ENCODE measurements at regions not wholly inside any gene's neighbourhood (a gene's known extent, or its start where the extent isn't known, plus 50 kb on each side); places are given as distances from the start of the nearest gene placed in this dataset.

DNA sequence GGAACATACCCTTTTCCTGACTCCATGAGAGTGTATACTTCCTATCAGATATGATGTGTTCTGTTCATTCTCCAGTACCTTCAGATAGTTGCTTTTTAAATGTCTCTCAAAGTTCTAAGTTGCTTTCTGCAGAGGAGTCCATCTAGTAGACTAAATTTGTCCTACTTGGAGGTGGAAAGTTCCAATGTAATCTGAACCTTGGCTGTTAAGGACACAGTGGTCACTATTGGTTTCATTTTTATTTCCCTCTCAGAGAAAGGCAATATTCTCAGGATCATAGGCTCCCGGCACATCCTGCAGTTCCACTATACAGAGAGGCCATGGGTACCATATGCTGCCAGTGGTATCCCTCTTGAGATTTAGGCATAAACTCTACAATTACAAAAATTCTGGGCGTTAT is 634.6 kb downstream of the LRRC70 start:
- no peak for TF ChIP-seq ZNF396 (CRISPR knock-in tag; IDR thresholded peaks at IDR 0.05; ENCODE audit: borderline replicate concordance)
- TF ChIP-seq SOX15 (CRISPR knock-in tag; IDR thresholded peaks at IDR 0.05): no peak
- TF ChIP-seq, protein P1, sequence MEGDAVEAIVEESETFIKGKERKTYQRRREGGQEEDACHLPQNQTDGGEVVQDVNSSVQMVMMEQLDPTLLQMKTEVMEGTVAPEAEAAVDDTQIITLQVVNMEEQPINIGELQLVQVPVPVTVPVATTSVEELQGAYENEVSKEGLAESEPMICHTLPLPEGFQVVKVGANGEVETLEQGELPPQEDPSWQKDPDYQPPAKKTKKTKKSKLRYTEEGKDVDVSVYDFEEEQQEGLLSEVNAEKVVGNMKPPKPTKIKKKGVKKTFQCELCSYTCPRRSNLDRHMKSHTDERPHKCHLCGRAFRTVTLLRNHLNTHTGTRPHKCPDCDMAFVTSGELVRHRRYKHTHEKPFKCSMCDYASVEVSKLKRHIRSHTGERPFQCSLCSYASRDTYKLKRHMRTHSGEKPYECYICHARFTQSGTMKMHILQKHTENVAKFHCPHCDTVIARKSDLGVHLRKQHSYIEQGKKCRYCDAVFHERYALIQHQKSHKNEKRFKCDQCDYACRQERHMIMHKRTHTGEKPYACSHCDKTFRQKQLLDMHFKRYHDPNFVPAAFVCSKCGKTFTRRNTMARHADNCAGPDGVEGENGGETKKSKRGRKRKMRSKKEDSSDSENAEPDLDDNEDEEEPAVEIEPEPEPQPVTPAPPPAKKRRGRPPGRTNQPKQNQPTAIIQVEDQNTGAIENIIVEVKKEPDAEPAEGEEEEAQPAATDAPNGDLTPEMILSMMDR (IDR thresholded peaks at IDR 0.05): no peak
- TF ChIP-seq, protein P2, sequence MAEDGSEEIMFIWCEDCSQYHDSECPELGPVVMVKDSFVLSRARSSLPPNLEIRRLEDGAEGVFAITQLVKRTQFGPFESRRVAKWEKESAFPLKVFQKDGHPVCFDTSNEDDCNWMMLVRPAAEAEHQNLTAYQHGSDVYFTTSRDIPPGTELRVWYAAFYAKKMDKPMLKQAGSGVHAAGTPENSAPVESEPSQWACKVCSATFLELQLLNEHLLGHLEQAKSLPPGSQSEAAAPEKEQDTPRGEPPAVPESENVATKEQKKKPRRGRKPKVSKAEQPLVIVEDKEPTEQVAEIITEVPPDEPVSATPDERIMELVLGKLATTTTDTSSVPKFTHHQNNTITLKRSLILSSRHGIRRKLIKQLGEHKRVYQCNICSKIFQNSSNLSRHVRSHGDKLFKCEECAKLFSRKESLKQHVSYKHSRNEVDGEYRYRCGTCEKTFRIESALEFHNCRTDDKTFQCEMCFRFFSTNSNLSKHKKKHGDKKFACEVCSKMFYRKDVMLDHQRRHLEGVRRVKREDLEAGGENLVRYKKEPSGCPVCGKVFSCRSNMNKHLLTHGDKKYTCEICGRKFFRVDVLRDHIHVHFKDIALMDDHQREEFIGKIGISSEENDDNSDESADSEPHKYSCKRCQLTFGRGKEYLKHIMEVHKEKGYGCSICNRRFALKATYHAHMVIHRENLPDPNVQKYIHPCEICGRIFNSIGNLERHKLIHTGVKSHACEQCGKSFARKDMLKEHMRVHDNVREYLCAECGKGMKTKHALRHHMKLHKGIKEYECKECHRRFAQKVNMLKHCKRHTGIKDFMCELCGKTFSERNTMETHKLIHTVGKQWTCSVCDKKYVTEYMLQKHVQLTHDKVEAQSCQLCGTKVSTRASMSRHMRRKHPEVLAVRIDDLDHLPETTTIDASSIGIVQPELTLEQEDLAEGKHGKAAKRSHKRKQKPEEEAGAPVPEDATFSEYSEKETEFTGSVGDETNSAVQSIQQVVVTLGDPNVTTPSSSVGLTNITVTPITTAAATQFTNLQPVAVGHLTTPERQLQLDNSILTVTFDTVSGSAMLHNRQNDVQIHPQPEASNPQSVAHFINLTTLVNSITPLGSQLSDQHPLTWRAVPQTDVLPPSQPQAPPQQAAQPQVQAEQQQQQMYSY (CRISPR knock-in tag; IDR thresholded peaks at IDR 0.05): no peak
- no peak for TF ChIP-seq MXD4 (CRISPR knock-in tag; IDR thresholded peaks at IDR 0.05; ENCODE audit: borderline replicate concordance)
- TF ChIP-seq NFE2L1 (CRISPR knock-in tag; IDR thresholded peaks at IDR 0.05): no peak
- TF ChIP-seq, protein P3, sequence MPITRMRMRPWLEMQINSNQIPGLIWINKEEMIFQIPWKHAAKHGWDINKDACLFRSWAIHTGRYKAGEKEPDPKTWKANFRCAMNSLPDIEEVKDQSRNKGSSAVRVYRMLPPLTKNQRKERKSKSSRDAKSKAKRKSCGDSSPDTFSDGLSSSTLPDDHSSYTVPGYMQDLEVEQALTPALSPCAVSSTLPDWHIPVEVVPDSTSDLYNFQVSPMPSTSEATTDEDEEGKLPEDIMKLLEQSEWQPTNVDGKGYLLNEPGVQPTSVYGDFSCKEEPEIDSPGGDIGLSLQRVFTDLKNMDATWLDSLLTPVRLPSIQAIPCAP (CRISPR knock-in tag; IDR thresholded peaks at IDR 0.05): no peak
- TF ChIP-seq SP1 (CRISPR knock-in tag; conservative IDR thresholded peaks at IDR 0.05): no peak
- TF ChIP-seq ZNF263 (CRISPR knock-in tag; IDR thresholded peaks at IDR 0.05; ENCODE audit: low read depth): no peak
- TF ChIP-seq, protein P4, sequence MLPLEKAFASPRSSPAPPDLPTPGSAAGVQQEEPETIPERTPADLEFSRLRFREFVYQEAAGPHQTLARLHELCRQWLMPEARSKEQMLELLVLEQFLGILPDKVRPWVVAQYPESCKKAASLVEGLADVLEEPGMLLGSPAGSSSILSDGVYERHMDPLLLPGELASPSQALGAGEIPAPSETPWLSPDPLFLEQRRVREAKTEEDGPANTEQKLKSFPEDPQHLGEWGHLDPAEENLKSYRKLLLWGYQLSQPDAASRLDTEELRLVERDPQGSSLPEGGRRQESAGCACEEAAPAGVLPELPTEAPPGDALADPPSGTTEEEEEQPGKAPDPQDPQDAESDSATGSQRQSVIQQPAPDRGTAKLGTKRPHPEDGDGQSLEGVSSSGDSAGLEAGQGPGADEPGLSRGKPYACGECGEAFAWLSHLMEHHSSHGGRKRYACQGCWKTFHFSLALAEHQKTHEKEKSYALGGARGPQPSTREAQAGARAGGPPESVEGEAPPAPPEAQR (CRISPR knock-in tag; IDR thresholded peaks at IDR 0.05): no peak
- TF ChIP-seq TEAD1 (CRISPR knock-in tag; IDR thresholded peaks at IDR 0.05): no peak
- TF ChIP-seq OVOL2 (CRISPR knock-in tag; IDR thresholded peaks at IDR 0.05; ENCODE audit: borderline replicate concordance): no peak
- TF ChIP-seq JUN (CRISPR knock-in tag; IDR thresholded peaks at IDR 0.05): no peak
- no peaks in the 10 kb centered on the region for H3K27me3 Mint-ChIP-seq (ENCODE audit: low read depth)
- POLR2A ChIA-PET: no interaction called here
- H3K36me3 Mint-ChIP-seq: no peaks in the 10 kb centered on the region
- ATAC-seq (no peak), DNase-seq (ENCODE audit: low spot score) (no peak)
- CTCF ChIA-PET: no interaction called here
- no peak overlapping the region for H3K4me3 Mint-ChIP-seq
- H3K4me1 Mint-ChIP-seq: peaks cover 18% of the 10 kb centered on the region
- H3K9me3 Mint-ChIP-seq: no peaks in the 10 kb centered on the region
- H3K27ac Mint-ChIP-seq: no peak overlapping the region

DNA sequence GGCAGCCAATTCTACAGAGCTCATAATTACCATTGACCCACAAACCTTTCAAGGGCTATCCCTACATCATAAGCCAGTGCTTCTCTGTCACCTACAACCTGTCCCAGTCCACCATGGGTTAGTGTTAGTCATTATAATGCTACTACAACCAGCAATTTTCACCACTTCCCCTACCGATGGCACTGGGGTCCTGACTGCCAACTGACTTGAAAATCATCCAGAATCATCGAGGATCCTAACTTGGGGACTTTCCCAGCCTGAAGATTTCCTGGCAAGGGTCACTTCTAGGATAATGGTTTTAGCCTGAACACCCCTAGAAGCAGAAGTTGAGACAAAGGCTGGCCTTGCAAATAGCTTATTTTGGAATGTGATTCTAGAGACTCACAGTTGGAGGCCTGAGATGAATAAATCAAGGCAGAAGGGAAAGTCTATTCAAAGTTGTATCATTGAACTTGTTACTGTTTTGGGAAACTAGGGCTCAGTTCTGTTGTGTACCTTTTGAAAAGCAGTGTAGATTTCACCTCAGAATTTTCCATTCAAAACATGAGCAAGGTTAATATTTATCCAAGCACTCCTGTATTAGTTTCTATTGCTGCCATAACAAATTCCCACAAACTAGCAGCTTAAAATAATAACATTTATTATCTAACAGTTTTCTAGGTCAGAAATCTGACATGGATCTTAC is 633.0 kb downstream of the LRRC70 start:
- POLR2A ChIA-PET: no interaction called here
- H3K36me3 Mint-ChIP-seq: no peaks in the 10 kb centered on the region
- DNase-seq (ENCODE audit: low spot score) (no peak), ATAC-seq (peak; percentile 26; the same call in 1 of the 2 replicates)
- H3K27me3 Mint-ChIP-seq (ENCODE audit: low read depth): no peaks in the 10 kb centered on the region
- peak overlapping the region; percentile 22 for H3K27ac Mint-ChIP-seq
- CTCF ChIA-PET: interaction anchor here (0.5 kb wide), 1 partner anchor 768 kb away, joined by 4 read pairs; no protein-coding TSS in a partner anchor
- H3K4me1 Mint-ChIP-seq: peaks cover 20% of the 10 kb centered on the region
- no peaks in the 10 kb centered on the region for H3K9me3 Mint-ChIP-seq
- H3K4me3 Mint-ChIP-seq: no peak overlapping the region
- TF ChIP-seq ZNF416 (CRISPR knock-in tag; IDR thresholded peaks at IDR 0.05) (no peak), NFYB (CRISPR knock-in tag; conservative IDR thresholded peaks at IDR 0.05; ENCODE audit: low read depth) (no peak), GRHL2 (CRISPR knock-in tag; IDR thresholded peaks at IDR 0.05; ENCODE audit: insufficient replicate concordance, severe bottlenecking) (no peak)
- TF ChIP-seq, protein P5, sequence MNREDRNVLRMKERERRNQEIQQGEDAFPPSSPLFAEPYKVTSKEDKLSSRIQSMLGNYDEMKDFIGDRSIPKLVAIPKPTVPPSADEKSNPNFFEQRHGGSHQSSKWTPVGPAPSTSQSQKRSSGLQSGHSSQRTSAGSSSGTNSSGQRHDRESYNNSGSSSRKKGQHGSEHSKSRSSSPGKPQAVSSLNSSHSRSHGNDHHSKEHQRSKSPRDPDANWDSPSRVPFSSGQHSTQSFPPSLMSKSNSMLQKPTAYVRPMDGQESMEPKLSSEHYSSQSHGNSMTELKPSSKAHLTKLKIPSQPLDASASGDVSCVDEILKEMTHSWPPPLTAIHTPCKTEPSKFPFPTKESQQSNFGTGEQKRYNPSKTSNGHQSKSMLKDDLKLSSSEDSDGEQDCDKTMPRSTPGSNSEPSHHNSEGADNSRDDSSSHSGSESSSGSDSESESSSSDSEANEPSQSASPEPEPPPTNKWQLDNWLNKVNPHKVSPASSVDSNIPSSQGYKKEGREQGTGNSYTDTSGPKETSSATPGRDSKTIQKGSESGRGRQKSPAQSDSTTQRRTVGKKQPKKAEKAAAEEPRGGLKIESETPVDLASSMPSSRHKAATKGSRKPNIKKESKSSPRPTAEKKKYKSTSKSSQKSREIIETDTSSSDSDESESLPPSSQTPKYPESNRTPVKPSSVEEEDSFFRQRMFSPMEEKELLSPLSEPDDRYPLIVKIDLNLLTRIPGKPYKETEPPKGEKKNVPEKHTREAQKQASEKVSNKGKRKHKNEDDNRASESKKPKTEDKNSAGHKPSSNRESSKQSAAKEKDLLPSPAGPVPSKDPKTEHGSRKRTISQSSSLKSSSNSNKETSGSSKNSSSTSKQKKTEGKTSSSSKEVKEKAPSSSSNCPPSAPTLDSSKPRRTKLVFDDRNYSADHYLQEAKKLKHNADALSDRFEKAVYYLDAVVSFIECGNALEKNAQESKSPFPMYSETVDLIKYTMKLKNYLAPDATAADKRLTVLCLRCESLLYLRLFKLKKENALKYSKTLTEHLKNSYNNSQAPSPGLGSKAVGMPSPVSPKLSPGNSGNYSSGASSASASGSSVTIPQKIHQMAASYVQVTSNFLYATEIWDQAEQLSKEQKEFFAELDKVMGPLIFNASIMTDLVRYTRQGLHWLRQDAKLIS (CRISPR knock-in tag; IDR thresholded peaks at IDR 0.05; ENCODE audit: borderline replicate concordance): no peak
- TF ChIP-seq, protein P6, sequence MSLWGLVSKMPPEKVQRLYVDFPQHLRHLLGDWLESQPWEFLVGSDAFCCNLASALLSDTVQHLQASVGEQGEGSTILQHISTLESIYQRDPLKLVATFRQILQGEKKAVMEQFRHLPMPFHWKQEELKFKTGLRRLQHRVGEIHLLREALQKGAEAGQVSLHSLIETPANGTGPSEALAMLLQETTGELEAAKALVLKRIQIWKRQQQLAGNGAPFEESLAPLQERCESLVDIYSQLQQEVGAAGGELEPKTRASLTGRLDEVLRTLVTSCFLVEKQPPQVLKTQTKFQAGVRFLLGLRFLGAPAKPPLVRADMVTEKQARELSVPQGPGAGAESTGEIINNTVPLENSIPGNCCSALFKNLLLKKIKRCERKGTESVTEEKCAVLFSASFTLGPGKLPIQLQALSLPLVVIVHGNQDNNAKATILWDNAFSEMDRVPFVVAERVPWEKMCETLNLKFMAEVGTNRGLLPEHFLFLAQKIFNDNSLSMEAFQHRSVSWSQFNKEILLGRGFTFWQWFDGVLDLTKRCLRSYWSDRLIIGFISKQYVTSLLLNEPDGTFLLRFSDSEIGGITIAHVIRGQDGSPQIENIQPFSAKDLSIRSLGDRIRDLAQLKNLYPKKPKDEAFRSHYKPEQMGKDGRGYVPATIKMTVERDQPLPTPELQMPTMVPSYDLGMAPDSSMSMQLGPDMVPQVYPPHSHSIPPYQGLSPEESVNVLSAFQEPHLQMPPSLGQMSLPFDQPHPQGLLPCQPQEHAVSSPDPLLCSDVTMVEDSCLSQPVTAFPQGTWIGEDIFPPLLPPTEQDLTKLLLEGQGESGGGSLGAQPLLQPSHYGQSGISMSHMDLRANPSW (CRISPR knock-in tag; conservative IDR thresholded peaks at IDR 0.05; ENCODE audit: low read depth): no peak
